ENCODE measurements at regions not wholly inside any gene's neighbourhood (a gene's known extent, or its start where the extent isn't known, plus 50 kb on each side); places are given as distances from the start of the nearest gene placed in this dataset.

DNA sequence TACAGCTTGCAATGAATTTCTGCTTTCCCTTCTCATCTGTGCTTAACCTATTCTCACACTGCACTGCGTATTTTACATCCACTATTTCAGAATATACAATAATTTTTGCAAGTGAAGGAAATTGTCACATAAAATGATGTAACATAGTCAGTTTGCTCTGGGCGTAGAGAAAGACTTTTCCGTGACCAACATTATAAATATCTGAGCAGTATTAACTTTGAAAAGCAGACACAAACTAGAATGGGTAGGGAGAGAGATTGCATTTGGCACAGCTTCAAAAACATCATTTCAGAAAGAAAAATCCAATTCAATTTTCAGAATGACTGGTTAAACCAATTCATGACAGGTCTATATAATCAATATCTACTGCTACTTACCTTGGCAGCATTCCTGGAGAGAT lies 352.5 kb upstream of the MIR17HG start:
- TF ChIP-seq, protein P1, sequence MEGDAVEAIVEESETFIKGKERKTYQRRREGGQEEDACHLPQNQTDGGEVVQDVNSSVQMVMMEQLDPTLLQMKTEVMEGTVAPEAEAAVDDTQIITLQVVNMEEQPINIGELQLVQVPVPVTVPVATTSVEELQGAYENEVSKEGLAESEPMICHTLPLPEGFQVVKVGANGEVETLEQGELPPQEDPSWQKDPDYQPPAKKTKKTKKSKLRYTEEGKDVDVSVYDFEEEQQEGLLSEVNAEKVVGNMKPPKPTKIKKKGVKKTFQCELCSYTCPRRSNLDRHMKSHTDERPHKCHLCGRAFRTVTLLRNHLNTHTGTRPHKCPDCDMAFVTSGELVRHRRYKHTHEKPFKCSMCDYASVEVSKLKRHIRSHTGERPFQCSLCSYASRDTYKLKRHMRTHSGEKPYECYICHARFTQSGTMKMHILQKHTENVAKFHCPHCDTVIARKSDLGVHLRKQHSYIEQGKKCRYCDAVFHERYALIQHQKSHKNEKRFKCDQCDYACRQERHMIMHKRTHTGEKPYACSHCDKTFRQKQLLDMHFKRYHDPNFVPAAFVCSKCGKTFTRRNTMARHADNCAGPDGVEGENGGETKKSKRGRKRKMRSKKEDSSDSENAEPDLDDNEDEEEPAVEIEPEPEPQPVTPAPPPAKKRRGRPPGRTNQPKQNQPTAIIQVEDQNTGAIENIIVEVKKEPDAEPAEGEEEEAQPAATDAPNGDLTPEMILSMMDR (IDR thresholded peaks at IDR 0.05; ENCODE audit: low read length, missing control alignments), result no peak
- DNase-seq (ENCODE audit: low read depth), result no peak
- H3K4me3 ChIP-seq (replicated peaks; ENCODE audit: low read depth, low read length), result no peak overlapping the region

DNA sequence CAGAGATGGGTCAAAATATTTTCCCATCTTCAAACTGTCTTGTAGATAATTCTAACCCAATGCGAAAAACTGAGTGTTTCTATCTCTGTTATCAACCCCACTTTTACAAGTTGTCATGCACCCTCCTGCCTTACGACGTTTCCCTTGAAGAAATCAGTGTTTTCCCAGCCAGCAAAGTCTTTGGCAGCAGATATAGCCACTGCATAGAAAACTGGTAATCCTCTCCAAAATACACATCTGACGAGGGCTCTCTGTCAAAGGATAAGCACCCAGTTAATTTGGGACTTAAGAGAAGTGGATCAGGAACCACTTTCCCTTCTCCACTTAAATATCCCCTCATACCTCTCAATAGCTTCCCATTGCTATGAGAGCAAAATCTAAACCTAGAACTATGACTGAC lies 351.9 kb upstream of the MIR17HG start:
- TF ChIP-seq, protein P1 (IDR thresholded peaks at IDR 0.05; ENCODE audit: low read length, missing control alignments), result no peak
- DNase-seq (ENCODE audit: low read depth), result no peak
- no peak overlapping the region for H3K4me3 ChIP-seq (replicated peaks; ENCODE audit: low read depth, low read length)

DNA sequence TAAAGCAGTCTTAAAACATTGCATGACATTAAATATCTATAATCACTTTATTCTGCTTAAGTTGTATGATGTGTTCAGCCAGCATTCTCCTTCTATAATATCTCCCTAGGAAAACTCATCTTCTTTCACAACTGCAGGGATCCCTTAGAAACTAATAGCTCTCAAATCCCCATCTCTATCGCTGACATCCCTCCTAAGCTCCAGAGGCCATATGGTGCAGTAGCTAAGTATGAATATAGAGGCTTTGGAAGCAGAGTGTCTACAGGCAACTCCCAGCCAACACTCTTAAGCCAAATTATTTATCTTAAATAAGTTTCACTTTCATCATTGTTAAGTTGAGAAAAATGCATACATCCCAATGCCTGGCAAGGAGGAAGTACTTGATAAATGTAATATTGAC lies 349.5 kb upstream of the MIR17HG start:
- no peak for DNase-seq (ENCODE audit: low read depth)
- H3K4me3 ChIP-seq (replicated peaks; ENCODE audit: low read depth, low read length), result no peak overlapping the region
- TF ChIP-seq, protein P1 (IDR thresholded peaks at IDR 0.05; ENCODE audit: low read length, missing control alignments), result no peak

DNA sequence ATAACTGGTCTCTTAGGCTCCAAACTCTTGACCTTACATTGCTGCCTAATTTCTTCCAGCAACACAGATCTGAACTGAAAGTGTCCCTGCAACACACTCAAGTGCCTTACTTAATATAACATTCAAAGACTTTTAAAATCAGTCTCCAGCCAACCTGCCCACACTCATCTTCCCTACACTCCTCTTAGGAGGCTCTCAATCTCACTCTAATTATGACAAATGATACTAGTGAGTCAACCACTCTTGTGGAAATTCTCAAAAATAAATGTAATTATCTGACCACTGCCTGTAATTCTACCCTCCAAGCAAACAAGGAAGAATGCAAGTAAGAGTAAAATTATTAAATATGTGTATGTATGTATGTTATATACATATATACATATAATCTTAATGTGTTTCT lies 348.1 kb upstream of the MIR17HG start:
- DNase-seq (ENCODE audit: low read depth), result no peak
- H3K4me3 ChIP-seq (replicated peaks; ENCODE audit: low read depth, low read length), result no peak overlapping the region
- TF ChIP-seq, protein P1 (IDR thresholded peaks at IDR 0.05; ENCODE audit: low read length, missing control alignments), result no peak

DNA sequence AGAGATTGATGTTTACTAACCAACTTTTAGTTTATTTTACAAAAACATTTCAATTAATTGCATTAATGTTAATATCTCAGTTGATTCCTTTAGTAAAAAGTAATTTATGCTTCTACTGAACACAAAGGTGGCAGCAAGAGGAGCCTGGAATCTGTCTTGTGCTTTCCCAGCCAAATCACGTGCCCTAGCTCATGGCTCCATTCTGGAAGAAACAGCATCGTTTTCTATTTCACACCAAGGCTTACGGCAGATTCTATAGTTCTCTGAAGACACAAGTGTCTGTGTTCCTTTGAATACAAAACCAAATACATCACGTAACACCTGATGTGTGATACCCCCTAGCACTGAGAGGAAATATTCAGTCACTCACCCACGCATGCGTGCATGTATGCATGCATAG lies 346.1 kb upstream of the MIR17HG start:
- no peak overlapping the region for H3K4me3 ChIP-seq (replicated peaks; ENCODE audit: low read depth, low read length)
- TF ChIP-seq, protein P1 (IDR thresholded peaks at IDR 0.05; ENCODE audit: low read length, missing control alignments), result no peak
- DNase-seq (ENCODE audit: low read depth), result no peak

DNA sequence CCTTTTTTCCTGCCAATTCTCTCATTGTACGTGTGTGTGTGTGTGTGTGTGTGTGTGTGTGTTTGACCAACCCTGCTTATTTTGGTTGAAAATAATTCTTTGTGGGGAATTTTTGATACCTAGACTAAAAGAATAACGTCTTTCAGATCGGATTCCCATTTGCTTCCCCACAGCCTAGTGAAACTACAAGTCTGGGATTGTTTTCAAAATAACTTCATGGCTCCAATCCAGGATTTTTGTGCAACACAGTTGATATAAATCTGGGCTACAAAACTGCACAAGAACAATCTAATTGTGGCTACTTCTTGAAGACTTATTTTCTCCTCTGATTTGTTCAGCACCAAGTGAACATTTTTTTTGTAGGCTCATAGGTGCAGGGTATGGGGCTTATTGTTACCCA lies 332.8 kb upstream of the MIR17HG start:
- TF ChIP-seq, protein P1 (IDR thresholded peaks at IDR 0.05; ENCODE audit: low read length, missing control alignments), result no peak
- H3K4me3 ChIP-seq (replicated peaks; ENCODE audit: low read depth, low read length), result no peak overlapping the region
- DNase-seq (ENCODE audit: low read depth), result peak; percentile 14

DNA sequence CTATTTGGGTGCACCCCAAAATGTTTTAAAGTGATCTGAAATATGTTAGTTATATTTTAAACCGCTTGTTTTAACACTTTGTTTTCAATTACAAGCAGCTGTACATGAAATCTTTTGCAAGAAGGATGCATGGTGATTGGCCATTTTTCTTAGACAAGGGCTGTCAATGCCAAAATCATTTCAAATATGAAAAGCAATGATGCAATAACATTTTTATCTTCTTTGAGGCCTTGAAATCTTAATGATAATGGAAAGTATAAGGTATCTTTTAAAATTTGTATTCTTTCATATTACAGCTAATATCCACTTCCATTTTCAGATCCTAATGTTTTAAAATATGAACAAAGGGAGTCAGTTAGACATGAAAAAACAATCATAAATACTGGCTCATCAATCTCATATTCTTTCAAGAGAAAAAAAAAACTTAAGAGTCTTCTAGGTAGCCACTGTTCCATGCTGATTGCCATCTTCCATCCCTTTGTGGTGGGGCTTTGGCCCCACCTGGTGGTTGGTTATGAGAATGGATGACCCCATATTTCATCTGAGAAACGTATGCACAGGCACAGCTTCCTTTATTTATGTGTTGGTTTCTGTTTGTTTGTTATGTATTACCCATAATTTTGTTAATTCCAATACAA lies 330.3 kb upstream of the MIR17HG start:
- TF ChIP-seq, protein P1 (IDR thresholded peaks at IDR 0.05; ENCODE audit: low read length, missing control alignments), result peak; percentile 84
- peak; percentile 45 for DNase-seq (ENCODE audit: low read depth)
- H3K4me3 ChIP-seq (replicated peaks; ENCODE audit: low read depth, low read length), result no peak overlapping the region
